ENCODE measurements at regions not wholly inside any gene's neighbourhood (a gene's known extent, or its start where the extent isn't known, plus 50 kb on each side); places are given as distances from the start of the nearest gene placed in this dataset.
"Not testable (repeated sequence)": the region's sequence is repeated elsewhere in the genome, so short reads cannot be mapped to it uniquely, and the experiment has no call there.

GRCh38 chr2:2919574-2920365, 457.8 kb downstream of the EIPR1 start:
- no peak for DNase-seq

- no peak for DNase-seq
Measured at GRCh38 chr2:2919026-2919425, 458.6 kb downstream of the EIPR1 start.

DNA sequence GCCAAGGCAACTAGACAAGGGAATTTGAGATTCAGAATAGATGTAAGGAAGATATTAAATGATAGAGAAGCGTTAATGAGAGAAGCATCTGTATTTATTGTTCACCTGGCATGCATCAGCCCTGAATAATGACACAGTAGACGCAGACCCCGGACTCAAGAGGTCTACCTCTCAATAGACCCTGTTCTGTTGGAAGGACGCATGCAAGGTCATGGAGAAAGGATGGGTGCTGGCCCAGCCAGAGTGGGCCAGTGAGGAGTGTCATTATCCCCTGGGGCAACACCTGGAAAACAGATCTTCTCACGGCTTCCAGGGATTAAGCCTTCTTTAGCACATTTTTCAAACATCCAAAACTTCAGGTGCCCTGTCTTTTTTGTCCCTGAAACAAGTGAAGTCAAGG, 461.0 kb downstream of the EIPR1 start:
- DNase-seq = no peak

DNA sequence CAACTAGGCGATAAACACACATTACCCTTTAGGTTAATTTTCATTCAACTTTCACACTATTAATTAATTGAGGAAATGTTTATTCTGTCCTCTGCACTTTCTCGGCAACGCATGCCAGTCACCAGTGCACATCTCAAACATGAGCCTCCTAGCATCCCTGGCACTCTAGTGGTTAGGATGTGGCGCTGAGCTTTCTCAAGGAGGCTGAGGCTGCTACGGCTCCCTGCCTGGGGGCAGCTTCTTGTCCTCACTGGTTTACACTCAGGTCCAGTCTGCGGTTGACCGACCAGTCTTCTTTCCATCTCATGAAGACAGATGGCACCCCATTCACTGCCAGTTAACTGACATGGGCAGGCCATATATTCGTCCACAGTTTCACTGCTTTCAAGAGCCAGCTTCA, 463.4 kb downstream of the EIPR1 start:
- no peak for DNase-seq

DNA sequence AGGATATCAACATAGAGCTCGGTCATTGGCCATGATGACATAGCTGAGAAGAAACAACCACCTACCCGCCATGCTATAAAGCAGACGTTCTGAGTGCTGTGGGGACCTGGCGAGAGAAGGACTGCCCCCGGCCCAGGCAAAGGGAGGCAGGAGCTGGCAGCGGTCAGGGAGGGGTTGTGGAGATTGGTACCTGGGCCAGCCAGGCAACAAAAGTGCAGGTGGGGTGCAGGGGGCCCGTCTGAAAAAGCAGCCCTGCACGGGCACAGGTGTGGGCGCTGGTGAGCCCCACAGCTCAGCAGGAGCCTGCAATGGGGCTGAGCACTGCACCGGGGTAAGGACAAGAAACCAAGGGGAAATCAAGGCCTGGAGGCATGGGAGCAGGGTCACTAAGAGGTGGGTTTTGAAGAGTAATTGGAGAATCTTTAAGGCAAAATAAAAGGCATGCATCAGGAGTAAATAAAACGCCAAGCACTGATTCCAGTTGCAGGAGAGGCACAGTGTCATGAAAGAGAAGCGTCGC, 464.0 kb downstream of the EIPR1 start:
- no peak for DNase-seq

GRCh38 chr2:2912731-2913130, 464.9 kb downstream of the EIPR1 start:
- DNase-seq = no peak

DNA sequence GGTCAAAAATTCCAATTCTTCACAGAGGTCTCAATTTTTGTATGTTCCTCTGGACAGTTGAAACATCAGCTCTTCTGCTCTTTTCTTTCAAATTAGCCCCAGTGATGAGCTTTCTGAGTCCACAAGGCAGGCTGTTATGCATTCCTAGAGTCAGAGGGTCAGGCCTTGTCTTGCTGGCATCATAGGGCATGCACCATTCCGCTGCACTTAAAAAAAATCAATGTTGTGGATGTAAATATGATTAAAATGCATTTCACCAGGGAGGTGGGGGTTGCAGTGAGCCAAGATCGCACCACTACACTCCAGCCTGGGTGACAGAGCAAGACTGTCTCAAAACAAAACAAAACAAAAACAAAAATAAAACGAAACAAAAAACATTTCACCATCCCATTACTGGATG, 465.3 kb downstream of the EIPR1 start:
- no peak for DNase-seq

DNA sequence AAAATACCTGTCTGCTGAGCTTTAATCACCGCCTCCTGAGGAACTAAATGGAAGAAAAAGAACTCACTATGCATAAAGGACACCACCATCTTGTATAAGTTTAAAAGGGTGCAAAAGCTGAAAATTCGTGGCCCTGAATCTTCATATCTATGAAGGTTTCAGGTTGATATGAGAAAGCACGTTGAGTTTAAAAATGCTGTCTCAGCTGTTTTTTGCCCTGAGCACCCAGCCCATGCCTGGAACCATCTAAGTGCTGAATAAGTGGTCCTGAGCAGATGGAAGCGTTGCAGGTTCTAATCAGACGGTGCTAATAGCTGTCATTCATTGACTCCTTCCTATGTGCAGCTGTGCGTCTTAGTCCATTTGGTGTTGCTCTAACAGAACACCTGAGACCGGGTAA, 467.4 kb downstream of the EIPR1 start:
- DNase-seq = no peak

- no peak for DNase-seq
Measured at GRCh38 chr2:2909086-2910035, 468.3 kb downstream of the EIPR1 start.

DNA sequence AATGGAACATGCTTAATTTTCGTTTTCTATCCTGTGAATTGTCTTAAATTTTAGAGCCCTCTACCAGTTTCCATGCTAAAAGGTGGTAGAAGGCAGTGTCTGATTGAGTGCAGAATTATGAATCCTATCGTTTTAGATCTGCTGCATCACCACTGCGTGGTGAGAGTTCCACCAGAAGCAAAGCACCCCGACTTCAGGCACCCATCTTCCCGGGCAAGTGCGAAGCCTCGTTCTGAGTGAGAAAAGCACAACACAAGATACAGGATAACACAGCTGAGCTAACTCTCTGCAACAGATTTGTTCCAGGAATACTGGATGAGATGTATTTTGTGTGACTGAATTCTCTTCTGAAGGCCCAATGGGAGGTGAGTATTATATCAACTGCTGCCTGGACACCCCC, 471.5 kb downstream of the EIPR1 start:
- DNase-seq = no peak

GRCh38 chr2:2904721-2905350, 472.8 kb downstream of the EIPR1 start:
- DNase-seq = no peak

- DNase-seq = no peak
Measured at GRCh38 chr2:2902547-2903281, 474.9 kb downstream of the EIPR1 start.

- no peak for DNase-seq
Measured at GRCh38 chr2:2901384-2902345, 476.0 kb downstream of the EIPR1 start.

GRCh38 chr2:2899826-2900225, 477.8 kb downstream of the EIPR1 start:
- no peak for DNase-seq

DNA sequence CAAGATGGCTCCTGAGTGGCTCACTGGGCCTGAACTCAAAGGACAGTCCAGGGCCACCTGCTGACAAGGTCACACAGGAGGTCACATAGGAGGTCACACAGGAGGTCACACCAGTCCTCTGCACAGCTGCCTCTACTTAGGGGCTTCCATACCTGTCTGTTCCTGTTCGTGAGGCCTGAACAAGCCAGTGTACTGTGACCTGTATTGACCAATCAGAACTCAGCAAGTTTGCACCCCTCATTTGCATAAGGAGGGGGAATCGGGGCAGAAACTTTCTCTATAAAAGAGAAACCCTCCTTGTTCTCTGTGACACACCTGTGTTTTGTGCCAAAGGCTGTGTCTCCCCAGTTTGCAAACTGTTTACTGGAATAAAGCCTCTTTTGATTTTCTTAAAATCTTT, 478.9 kb downstream of the EIPR1 start:
- no peak for DNase-seq

DNA sequence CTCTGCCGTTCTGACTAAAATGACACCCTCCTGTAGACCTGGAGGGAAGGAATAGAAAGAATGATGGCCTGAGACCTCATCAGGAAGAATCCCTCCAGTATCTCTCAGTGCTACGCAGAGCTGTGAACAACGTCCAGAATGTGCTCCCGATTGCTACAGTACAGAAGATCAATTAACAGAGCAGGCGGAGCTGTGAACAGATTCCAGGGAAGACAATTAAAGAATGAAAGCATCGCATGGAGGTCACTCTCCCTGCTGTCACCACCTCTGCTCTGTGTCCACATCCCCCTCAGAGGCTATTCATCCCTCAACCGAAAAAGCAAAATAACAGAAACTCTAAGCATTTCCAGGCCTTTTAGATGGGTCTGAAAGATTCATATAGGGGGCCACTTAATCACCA, 481.0 kb downstream of the EIPR1 start:
- DNase-seq = no peak

- DNase-seq = no peak
Measured at GRCh38 chr2:2896011-2896410, 481.6 kb downstream of the EIPR1 start.

DNA sequence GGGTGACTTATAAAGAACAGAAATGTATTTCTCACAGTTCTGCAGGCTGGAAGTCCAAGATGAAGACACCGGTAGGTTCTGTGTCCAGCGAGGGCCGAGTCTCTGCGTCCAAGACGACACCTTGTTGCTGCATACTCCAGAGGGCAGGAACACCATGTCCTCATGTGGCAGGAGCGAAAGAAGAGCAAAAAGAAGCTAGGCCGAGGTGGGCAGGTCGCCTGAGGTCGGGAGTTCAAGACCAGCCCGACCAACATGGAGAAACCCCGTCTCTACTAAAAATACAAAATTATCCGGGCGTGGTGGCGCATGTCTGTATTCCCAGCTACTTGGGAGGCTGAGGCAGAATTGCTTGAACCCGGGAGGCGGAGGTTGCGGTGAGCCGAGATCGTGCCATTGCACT, 483.6 kb downstream of the EIPR1 start:
- DNase-seq = not testable (repeated sequence)

DNA sequence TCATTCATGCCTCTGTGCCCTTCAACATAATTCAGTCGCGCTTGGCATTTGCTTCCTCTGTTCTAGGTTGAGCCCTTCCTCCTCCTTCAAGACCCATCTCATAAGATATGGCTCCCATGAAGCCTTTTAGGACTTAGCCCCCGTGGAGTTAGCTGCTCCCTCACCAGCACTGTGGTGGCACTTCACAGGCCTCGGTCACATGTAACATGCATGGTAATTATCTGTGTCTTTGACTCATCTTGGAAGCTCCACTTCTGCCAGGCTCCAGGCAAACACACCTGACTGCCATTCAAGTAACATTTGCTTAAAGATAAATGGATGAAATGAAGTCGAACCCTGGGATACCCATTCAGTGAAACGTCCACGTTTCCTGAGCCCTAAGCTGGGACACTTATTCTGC, 484.7 kb downstream of the EIPR1 start:
- no peak for DNase-seq

DNA sequence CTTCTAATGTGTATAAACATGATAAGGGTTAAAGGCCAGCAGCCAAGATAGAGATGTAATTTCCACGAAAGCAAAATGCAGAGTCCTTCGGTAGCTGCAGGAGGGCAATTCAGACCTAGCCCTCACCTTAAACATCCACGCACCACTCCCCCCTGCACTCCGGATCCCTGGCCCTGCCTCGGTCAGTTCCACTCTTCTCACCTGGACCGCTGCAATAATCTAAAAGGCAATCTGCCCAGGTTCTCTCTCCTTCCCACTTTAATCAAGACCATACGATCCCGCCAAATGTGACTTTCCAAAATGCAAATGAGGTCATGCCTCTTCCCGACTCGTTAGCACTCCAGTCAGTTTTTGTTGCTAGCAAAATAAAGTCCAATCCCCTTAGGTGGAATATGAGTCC, 485.2 kb downstream of the EIPR1 start:
- no peak for DNase-seq

DNA sequence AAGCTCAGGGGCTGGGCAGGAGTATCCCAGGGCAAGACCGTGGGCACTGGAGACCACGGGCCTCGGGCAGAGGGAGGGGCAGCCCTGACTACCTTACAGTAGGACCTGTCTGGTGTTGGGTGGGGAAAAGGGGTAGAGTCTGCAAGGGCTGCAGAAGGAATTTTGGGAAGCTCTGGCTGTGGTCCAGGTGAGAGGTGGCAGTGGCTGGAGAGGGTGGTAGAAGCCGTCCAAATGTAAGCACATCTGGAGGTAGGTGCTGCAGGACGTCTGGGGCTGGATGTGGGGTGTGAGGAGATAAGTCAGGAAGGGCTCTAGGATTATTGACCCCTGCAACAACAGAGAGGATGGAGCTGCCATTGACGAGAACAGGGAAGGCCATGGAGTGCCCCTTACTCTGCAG, 486.7 kb downstream of the EIPR1 start:
- DNase-seq = no peak
